ENCODE measurements at regions not wholly inside any gene's neighbourhood (a gene's known extent, or its start where the extent isn't known, plus 50 kb on each side); places are given as distances from the start of the nearest gene placed in this dataset.

DNA sequence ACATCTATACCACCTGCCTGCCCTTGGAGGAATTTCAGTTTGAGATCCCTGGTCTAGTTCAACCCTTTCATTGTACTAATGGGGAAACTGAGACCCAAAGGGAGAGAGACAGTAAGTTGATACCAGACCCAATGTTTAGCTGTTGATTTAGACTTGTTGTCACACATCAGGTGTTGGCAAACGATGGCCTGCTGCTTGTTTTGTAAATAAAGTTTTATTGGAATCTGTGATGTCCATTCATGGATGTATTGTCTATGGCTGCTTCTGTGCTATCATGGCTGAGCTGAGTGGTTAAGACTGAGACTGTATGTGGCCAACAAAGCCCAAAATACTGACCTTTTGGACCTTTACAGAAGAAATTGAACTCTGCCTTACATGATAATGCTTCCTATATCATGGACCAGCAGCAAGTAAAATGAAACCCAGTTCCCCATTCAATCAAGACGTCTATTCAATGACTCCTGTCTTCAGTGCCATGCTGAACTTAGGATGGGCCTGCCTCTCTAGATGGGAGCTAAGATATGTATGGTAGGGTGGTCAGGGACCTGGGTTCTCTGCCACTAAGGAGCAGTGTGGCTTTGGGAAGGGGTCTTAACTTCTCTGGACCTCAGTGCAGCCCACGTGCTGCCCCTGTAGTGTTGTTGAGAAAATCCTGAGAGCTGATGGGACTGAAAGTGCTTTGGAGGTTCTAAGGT lies 111.0 kb downstream of the IRX5 start:
- DNase-seq (ENCODE audit: low spot score): no peak

DNA sequence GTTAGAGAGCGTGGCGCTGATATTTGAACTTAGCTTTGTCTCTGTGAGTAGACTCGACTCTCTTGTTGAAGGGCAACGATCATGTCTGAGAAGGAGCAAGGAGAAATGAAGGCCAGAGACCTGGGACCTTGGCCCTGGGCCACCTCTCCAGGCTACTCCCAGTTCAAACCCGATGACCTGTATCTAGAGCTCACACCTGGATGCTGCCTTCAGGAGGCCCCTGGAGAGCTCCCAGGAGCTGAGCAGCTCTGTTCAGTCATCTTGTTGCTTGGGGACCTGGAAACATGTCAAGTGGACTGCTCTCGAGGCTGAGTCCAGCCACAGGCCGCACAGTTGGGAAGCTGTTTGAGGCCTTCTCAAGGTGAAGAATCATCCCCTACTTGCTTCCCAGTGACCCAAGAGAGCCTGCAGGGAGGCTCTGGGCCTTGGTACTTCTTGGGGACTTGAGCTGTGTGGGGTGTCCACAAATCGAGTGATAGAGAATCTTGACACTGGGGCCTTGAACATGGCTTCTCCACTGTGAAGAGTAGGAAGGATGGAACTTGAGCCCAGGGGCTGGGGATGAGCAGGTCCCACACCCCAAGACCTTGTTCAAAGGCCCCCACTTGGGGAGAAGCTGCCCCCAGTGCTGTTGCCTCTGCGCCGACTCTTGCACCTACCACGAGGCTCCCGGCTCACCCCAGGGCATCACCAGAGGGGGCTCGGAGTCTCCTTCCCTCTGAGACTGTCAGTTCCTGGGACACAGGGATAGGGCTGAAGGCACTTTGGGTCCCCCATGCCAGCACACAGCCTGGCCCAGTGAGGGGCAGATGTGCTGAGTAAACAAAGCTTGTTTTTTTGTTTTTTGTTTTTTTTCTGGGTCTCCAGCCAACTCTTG lies 112.1 kb downstream of the IRX5 start:
- DNase-seq (ENCODE audit: low spot score): no peak

DNA sequence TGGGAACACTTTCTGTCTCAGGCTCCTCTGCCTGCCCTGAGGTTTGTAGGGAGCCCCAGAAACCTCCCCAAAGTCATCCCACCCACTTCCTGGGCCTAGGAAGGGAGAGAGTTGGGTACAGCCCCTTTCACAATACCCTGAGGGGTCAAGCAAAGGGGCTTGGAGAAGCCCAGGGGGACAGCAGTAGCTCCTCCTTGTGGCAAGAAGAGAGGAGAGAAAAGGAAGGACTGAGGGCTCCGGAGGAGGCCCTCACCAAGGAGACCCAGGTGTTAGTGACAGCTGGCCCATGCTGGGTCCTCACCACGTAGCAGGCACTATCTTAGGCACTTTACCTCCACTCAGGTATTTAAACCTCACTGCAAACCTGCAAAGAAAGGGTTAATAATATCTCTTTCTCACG lies 112.8 kb downstream of the IRX5 start:
- no peak for DNase-seq (ENCODE audit: low spot score)

DNA sequence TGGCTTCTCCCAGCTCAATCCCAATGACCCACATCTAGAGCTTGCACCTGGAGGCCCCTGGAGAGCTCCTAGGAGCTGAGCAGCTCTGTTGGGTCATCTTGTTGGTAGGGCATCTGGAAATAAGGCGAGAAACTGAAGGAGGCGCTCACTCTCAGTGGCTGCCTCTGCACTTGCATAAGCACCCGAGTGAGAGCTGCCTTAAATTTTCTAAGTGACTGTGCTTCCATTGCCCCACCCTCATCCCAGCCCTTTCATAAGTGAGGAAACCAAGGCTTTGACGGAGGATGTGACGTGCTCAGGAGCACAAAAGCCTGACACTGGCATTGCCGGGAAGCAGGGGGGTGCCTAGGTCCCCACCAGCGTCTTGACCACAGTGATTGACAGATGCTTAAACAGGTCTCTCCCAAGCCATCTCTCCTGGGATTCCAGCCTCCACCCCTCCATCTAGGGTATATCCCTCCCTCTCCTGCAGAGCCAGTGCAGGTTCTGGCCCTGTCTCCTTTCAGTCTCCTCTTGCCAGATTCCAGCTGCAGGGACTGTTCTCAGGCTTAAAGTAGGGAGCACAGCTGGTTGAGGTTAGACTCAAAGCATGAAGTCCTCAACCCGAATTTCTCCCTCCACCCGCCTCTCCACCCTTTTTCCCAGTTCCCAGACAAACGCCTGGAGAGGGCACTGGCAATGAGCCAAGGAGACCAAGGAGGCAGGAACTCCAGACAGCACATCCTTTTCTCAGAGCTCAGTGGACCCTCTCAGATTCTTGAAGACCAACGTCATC lies 113.7 kb downstream of the IRX5 start:
- no peak for DNase-seq (ENCODE audit: low spot score)

DNA sequence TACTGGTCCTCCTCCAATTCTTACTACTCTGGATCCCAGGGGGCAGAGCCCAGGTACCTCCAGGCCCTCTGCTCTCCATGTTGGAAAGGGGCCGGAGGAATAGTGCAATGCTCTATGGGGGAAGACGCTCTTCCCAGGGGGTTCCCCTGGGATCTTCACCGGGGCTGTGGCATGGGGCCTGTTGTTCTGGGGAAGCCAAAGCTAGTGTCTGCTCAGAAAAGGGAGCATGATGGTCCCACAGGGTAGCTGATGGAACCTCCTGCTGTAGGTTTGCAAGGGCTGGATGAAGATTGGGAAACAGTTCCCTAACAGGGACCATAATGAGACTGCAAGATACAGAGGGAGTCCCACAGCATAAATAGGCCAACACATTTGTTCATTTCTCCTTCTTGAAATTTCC lies 114.7 kb downstream of the IRX5 start:
- no peak for DNase-seq (ENCODE audit: low spot score)

DNA sequence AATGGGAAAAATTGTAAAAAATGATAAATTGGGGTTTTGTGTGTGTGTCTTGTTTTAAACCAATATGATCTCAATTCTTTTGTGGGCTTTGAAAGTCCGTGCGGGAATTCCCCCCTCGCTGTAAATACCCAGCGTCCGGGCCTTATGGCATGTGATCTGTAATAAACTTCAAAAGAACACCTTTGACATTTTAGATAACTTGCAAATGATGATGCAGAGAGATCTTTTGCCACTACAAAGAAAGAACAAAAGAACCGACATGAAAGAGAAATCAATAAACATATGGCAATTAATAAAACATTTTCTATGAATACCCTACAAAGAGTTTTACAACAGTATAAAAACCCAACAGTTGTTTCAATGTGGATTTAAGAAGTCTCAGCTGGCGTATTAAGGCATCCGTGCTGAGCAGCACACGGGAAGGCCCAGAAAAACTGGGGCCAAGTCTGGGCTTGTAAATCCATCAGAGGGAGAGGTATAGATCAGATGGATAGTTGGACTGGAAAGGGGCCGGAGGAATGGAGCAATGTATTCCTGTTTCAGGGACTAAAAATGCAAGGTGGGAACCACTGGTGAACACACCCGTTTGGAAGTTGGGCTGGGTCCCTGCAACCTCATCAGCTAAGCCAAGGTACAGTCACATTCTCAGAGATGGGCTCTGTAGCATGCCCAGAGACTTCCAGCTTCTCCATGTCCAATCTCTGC lies 115.2 kb downstream of the IRX5 start:
- no peak for DNase-seq (ENCODE audit: low spot score)

DNA sequence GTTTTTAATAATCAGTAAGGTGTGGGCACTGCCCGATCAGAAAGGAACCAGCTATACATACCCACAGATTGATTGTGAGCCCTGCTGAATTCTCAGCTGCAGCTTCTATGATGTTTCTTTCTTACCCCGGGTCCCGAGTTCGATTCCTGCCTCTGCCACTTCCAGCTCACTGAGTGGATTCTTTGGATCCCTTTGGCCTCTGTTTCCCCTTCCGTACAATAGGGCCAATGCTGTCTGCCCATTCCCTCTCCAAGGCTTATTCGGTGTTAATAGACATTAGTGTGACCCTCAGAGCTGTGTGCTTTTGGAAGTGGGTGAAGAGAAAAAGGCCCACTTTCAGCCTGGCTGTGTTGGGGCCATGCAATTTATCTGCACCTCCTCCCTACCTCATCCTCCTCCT lies 115.8 kb downstream of the IRX5 start:
- DNase-seq (ENCODE audit: low spot score): no peak

DNA sequence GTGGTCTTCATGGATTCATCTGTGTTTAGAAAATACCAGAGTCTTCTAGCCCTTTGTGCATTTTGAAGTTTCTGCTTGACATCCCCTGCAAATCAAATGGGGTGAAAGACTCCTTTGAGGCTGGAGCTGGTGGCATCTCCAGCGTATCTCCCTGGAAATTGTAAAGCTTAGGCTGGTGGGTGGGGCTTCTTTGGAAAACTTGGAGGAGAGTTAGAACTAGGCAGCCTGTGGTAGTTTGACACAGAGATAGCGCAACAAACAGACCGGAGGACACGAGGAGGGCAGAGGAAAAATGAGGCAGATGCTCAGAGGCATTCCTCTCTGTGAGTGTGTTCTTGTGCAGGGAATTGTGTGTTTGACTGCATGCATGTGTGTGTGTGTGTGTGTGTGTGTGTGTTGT lies 116.3 kb downstream of the IRX5 start:
- DNase-seq (ENCODE audit: low spot score): no peak

DNA sequence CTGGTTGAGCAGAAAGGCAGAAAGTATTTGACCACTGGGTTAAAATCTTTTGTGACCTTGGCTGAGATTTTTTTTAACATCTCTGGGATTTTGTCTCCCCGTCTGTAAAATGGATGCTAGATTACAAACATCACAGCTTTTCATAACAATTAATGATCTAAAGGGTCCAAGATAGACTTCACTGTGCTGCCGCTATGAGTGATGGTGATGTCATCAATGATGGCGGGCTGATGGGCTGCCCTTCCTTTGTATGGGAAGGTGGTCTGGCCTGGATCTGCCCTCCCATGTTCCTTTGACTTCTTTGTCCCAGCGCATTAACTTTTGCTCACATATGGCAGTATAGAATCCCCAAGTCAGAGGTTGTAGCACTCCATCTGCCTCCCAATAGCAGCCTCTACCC lies 116.7 kb downstream of the IRX5 start:
- no peak for DNase-seq (ENCODE audit: low spot score)

DNA sequence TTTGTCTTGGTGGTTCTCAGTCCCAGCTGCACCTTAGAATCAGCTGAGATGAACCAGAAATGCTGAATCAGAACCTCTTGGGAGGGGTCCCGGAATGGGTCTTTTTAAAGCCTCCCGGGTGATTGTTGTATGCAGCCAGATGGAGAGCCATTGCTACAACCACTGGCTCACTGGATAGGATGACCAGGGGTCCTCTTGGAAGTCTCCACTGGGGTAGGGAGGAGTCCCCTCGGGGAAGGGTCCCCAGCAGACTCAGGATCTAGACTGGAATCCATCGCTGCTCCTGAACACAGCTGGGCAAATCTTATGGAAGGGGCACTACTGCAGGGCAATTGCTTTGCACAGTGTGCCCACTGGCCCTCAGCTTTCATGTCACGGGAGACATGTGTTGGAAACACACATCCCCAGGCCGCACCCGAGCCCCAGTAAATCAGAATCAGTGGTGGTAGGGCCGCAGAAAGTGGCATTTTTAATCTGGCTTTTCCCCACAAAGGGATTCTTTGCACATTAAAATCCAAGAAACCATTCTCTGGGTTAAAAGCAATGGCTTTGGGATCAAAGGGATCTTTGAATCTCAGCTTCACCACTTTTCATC lies 117.3 kb downstream of the IRX5 start:
- no peak for DNase-seq (ENCODE audit: low spot score)

DNA sequence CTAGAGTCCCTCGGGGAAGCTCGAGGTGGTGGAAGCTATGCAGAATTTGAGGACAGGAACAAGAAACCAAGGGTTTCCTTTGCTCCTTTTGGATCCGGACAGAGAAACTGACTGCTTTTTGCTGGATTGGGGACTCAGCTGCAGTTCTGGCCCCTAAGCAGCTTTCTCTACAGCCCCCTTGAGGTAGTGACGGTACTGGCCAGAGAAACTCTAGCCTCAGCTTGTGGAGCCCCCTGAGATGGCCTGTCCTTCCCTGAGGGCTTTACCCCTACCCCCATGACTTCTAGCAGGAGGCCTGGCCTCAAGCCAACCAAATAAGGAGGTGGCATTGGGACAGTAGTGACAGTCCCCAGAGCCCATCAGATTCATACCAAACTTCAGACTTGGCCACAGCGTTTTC lies 118.1 kb downstream of the IRX5 start:
- DNase-seq (ENCODE audit: low spot score): no peak

DNA sequence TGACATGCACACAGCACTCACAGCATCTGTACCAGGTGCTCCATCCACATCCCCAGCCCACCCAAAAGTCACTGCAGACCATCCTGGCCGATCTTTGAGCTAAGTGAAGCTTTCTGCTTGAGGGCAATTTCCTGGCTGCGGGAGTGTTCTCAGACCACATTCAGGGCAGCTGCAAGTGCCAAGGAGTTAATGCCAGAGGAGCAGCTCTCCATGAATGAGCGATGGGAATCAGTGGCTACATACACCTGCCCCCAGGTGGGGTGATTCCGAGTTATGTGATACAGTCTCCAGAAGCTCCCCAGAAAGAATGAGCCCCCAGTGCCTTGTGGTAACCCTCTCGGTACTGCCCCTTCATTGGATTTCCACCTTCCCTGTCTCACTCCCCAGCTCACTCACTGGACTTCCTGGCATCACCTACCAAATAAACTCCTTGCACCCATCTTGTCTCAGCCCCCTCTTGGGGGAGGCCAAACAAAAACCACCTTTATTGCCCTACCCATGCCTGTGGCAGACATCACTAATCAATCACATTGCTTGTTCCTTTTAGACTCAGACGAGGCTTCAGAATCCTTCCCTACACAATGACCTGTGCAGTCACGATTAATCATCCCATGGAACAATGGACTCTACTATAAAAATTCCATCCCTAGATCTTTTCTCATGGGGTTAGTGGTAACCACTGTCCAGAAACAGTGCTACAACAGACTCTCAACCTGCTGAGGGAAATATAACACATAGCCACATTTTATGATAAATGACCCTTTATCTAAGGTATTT lies 121.1 kb downstream of the IRX5 start:
- DNase-seq (ENCODE audit: low spot score): no peak

DNA sequence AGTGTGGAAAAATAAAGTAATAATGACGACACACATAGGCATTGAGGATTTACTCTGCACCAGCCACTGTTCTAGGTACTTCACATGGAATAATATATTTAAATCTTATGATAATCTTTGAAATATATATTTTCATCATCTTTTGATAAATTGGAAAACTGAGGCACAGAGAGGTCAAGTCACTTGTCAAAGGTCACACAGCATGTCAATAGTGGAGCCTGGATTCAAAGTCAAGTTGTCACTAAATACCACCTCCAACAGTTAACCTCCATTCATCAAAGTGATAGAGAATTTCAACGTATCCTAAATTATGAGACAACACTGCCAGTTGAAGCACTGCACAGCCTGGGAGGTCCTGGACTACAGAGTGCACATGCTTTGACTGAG lies 121.7 kb downstream of the IRX5 start:
- no peak for DNase-seq (ENCODE audit: low spot score)

DNA sequence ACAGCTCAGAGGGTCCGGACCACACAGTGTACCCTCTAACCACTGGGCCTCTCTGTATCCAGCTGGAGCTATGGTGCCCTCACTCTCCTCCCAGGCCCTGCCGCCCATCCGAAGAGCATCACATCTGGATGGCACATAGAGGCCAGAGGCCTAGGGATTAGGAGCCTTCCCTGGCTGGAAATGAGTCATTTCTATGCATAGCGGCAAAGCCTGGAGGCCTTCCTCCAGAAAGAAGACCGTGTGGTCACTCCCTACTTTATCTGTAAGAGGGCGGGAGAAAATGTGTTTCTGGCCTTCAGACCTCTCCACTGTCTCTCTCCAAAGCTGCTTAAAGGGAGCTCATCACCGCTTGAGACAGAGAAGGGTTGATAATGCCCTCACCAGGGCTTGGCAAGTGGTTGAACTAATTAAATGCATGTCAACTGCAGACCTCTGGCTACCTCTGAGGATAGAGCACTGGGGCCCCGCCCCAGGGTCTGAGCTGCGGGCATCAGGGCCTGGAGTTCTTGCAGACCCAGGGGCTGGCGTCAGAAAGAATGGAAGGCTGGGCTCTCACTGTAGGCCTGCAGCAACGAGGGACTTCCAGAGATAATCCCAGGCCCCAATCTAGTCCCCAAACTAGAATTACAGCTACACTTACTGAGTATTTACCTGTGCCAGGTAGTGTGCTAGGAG lies 122.2 kb downstream of the IRX5 start:
- no peak for DNase-seq (ENCODE audit: low spot score)

DNA sequence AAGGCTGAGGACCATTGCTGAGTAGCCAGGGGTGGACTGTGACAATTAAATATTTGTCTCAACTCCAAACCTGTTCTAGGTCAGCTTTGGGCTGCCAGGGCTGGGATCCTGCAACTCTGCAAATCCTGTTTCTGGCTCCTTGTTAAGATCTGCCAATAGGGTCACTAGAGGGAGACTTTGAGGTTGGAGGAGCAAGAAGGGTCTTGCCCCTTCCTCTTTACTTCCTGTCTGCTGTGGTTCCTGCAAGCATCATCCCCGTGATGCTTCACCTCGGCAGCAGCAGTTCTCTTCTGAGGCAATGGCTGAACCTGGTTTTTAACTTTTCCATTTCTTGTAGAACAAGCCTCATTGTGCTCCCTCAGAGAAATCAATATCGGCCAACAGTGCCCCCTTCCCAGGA lies 124.6 kb downstream of the IRX5 start:
- no peak for DNase-seq (ENCODE audit: low spot score)

DNA sequence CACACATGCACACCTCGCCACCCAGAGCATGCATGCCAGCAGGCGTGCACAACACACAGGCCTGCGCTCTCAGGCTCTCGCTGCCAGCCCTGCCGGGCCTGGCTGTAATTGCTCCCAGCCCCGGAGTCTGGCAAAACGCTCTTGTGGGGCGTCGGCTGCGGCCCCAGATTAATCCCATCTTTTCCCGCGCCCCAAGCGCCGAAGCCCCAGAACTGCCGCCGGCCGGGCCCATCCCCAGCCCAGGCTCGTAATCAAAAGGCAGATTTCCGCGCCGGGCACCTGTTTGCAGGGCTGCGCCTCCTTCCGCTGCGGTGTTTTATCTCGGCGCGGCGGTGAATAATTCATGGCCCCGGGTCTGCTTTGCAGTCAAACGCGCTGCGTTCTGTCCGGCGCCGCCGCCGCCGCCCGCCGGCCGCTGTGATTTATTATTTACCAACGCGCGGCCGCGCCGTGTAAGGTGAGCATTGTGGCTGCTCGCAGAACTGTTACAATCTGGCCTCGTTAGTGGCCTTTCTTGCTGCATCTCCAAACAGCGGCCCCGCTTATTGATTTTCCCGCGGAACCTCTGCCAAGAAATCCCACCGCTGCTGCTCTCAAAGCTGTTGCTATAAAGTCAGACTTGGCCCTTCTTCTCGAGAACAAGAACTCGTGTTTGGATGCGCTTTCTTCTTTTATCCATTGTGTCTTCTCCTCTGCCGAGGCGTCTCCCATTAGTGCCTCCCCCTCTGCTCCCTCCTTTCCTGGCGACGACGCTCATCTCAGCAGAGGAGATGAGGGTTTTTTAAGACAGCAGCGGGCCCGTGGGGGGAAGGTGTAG lies 126.1 kb downstream of the IRX5 start:
- DNase-seq (ENCODE audit: low spot score): no peak

DNA sequence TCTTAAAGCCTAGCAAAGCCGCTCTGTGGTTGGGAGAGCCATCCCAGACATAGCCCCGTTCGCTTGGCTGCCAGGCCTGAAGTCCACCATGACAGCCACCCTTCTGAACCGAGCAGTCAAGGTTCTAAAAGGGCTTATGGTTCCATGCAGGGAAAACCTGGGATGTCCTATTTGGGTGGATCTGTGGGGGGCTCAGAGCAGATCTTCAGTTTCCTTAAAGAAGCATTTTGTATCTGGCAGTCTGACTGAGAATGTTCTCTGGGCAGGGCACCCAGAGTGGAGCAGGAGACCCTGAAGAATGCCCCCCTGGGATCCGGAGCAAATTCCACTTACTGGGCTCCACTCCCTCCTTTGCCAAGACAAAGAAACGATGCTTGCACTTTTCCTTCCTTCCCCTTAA lies 127.2 kb downstream of the IRX5 start:
- DNase-seq (ENCODE audit: low spot score): no peak

DNA sequence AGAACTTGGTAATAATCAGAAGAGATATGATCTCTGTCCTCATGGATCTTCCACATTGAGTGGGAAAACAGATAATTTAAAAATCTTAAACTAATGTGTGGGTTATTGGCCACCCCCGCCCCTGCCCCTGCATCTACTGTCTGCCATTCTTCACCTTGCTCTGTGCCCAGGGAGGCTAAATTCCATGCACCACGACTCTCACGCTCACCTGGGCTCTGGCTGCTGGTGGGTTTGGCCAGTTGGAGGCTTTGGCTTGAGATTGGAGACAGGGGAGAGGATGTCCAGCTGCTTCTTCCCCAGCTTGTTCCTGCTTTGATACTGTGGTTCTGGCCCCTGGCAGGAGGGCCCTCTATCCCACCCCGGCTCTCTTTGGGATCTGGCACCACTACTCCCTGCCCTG lies 127.9 kb downstream of the IRX5 start:
- DNase-seq (ENCODE audit: low spot score): no peak

DNA sequence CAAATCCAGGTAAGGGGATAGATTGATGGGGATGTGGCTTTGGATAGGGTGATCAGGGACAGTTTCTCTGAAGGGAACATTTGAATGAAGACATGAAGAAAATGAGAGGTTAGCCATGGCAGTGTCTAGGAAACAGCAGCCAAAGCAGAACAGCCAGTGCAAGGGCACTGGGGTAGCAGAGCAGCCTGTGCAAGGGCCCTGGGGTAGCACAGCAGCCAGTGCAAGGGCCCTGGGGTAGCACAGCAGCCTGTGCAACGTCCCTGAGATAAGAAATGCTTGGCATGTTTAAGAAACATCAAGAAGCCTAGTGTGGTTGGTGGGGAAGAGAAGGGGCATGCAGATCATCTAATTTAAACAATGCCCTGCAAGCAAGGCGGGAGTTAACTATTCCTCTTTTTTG lies 128.5 kb downstream of the IRX5 start:
- DNase-seq (ENCODE audit: low spot score): no peak
